HG03439 (cell line): ENCODE measurements at regions not wholly inside any gene's neighbourhood (a gene's known extent, or its start where the extent isn't known, plus 50 kb on each side); places are given as distances from the start of the nearest gene placed in this dataset.
"Not testable (repeated sequence)": the region's sequence is repeated elsewhere in the genome, so short reads cannot be mapped to it uniquely, and the experiment has no call there.

Source experiments
- ATAC-seq: cut with Tn5 transposase; IDR thresholded peaks from one replicate; pipeline ENCODE4 v1.9.1; 2021; ENCODE audit warnings: mild to moderate bottlenecking, moderate library complexity; ENCODE audit not compliant: unreplicated experiment

- ATAC-seq = no peak
These were observed 224.5 kb upstream of the CENPE start for GRCh38 chr4:103422467-103423219.

- ATAC-seq = no peak
These were observed 217.7 kb upstream of the CENPE start for GRCh38 chr4:103415801-103416200.

- ATAC-seq = not testable (repeated sequence)
These were observed 214.5 kb upstream of the CENPE start for GRCh38 chr4:103412646-103413045.

GRCh38 chr4:103410386-103410785, 212.2 kb upstream of the CENPE start:
- no peak for ATAC-seq

DNA sequence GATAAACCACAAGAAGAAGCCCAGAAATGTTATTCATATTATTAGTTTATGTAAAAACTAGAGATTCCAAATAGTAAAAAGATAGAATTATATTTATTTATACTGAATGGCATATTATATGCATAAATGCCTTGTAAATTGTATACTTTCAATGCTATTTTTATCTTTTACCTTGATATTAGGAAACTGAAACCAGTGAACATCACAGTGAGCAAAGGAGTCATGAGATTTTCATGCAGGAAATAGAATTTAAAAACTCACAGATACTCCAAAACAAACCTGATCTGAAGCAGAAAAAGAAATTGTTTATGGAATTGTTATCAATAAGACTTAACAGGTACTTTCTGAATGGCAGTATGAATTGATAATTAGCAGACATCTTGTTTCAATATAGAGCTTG, 207.3 kb upstream of the CENPE start:
- peak; percentile 62 for ATAC-seq

GRCh38 chr4:103403619-103404018, 205.5 kb upstream of the CENPE start:
- no peak for ATAC-seq

DNA sequence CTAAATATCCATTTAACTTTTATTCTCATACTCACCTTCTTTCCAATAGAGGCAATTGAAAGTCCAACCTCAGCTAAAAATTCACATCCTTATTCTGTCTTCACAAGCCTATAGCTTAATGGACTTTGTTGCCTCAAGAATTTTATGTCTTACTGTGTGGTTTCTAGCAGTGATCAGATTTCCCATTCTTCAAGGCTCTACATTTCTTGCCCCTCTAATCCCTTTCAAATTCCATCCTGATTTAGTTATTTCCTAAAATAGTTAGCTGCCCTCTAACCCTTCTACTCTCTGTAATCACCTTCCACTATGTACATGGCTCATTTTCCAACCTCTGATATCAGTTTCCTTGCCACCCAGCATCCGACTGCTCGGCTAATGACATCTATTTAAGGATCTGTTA, 204.1 kb upstream of the CENPE start:
- ATAC-seq = no peak

- no peak for ATAC-seq
These were observed 202.3 kb upstream of the CENPE start for GRCh38 chr4:103400405-103400804.

DNA sequence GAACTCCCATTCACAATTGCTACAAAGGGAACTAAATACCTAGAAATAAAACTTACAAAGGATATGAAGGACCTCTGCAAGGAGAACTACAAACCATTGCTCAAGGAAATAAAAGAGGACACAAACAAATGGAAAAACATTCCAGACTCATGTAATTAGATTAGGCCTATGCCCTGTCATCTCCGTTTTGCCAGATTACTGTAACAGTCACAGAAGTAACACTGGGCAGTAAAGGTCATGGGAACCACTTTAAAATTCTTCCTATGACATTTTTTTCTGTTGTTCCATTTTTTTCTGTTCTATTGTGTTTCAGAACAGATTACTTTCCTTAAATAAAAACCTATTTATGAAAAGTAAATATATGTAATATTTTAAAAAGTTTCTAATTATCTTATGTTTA, 199.4 kb upstream of the CENPE start:
- no peak for ATAC-seq

DNA sequence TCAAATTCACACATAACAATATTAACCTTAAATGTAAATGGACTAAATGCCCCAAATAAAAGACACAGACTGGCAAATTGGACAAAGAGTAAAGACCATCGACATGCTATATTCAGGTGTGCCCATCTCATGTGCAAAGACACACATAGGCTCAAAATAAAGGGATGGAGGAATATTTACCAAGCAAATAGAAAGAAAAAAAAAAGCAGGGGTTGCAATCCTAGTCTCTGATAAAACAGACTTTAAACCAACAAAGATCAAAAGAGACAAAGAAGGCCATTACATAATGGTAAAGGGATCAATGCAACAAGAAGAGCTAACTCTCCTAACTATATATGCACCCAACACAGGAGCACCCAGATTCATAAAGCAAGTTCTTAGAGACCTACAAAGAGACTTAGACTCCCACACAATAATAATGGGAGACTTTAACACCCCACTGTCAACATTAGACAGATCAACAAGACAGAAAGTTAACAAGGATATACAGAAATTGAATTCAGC, 189.4 kb upstream of the CENPE start:
- ATAC-seq = not testable (repeated sequence)

GRCh38 chr4:103385565-103385964, 187.4 kb upstream of the CENPE start:
- not testable (repeated sequence) for ATAC-seq

DNA sequence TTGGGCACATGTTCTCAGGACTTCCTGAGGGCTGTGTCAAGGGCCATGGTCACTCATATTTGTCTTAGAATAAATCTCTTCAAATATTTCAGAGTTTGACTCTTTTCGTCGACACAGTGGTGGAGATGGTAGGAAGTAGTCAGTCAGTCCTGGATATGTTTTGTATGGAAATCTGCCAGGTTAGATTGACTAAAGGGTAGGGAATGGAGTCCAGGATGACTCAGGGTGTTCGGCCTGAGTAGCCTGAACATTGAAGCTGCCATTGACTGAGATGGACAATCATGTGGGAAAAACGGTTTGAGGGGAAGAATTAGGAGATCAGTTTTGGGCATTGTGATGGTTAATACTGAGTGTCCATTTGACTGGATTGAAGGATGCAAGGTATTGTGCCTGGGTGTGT, 177.1 kb upstream of the CENPE start:
- no peak for ATAC-seq

DNA sequence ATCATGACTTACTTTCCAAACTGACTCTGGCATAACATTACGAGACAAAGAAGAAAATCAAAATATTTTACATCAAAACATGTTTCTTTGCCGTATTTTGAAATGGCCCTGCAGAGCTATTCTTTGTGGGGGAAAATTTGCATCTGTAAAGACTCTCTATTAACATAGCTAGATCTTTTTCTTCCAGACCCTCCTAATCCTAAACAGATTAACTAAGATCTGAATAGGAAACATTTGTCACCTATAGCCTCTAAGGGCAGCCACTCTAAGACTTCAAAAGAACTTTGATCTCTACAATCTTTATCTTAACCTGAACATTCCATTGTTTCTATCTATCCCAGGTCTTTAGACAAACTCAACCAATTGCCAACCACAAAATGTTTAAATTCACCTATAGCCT, 176.6 kb upstream of the CENPE start:
- no peak for ATAC-seq

GRCh38 chr4:103374306-103374705, 176.2 kb upstream of the CENPE start:
- no peak for ATAC-seq

DNA sequence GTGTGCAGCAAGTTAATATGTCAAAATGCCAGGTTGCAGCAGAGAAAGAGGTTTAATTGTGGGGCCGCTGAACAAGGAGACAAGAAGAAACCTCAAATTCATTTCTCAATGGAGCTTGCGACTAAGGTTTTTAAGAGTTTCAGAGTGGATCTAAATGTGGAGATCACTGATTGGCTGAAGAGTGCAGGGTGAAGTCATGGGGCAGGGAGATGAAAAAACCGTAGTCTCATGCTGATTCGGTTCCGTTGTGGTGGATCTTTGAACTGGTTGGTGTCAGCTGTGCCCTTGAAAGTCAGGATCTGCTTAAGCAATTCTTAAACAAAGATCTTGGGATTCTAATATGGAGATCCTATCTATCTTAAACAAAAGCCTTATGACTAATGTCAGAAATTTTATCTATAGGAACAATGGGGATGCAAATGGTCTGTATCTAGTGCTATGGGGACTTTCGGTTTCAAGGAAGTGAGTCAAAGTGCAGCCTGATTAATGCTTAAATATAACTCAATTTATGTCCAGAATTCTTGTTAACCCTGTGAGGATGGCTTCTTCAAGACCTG, 173.9 kb upstream of the CENPE start:
- ATAC-seq = no peak

DNA sequence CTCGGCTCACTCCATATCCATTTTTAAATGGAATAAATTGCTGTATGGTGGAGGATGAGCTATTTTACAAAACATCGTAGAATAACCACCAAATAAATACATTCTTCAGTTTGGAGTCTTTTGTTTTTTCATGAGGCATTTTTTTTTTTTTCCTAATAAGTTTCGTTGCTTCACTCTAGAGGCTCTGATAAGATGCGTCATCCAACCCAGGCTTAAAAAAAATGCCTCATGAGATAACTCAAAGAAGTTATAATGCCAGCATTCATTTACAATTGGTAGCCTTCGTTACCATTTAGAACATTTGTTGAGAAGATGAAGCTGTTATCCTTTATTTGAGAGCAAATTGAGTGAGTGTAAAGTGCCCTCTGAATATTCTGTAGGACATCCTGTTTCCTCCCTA, 172.2 kb upstream of the CENPE start:
- no peak for ATAC-seq

DNA sequence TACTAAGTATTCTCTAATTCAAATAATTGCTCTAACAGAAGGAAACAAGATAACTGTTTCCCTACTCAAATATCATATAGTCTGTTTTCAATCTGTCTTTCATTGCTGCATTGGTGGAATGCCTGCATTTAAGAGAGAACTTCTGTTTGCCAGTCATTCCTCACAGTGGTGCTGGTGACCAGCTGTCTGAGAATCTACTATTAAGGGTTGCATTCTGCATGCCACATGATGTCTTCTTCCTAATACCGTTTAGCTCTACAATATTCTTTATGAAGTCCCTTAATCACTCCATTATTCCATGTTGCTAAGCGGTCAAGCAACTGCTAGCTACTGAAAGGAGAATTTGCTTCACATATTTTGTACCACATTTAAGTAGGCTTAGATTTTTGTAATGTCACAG, 167.1 kb upstream of the CENPE start:
- no peak for ATAC-seq

DNA sequence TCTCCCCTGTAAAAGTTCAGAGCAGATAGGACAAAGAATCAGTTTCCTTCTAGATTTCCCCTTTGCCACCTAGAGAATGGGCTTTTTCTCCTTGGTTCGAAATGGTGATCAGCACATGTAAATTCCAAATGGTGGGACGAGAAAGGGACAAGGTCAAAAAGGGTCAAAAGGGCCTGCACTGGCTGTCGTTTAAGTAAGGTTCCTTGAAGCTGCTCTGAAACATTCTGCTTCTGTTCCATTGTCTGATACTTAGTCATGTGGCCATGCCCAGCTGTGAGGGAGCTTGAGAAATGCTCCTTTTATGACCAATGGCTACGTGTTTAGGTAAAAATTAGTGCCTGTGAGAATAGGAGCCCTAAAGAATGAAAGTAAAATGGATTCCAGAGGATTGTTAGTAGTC, 165.9 kb upstream of the CENPE start:
- ATAC-seq = no peak

- ATAC-seq = no peak
These were observed 163.8 kb upstream of the CENPE start for GRCh38 chr4:103361926-103362325.

- no peak for ATAC-seq
These were observed 161.8 kb upstream of the CENPE start for GRCh38 chr4:103359900-103360299.

- ATAC-seq = no peak
These were observed 155.9 kb upstream of the CENPE start for GRCh38 chr4:103354006-103354405.

DNA sequence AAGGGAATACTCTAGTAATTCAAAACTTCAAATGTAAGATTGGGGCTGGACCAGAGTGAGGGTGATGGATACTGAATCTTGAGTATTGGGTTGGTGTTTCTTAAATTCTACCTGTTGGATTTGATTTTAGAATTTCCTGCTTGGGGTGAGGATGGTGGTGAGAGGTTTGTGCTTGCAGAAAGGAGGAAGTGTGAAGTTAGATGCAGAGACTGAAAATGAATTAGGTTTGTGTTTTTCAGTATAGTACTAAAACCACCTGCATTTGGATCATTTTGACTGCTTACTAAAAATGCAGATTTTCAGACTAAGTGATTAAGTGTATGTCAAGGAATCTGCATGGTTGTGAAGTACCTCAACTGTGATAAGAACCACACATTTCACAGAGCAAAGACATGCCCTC, 131.5 kb upstream of the CENPE start:
- no peak for ATAC-seq

- no peak for ATAC-seq
These were observed 126.7 kb upstream of the CENPE start for GRCh38 chr4:103324811-103325210.
